ENCODE measurements at regions not wholly inside any gene's neighbourhood (a gene's known extent, or its start where the extent isn't known, plus 50 kb on each side); places are given as distances from the start of the nearest gene placed in this dataset.

DNA sequence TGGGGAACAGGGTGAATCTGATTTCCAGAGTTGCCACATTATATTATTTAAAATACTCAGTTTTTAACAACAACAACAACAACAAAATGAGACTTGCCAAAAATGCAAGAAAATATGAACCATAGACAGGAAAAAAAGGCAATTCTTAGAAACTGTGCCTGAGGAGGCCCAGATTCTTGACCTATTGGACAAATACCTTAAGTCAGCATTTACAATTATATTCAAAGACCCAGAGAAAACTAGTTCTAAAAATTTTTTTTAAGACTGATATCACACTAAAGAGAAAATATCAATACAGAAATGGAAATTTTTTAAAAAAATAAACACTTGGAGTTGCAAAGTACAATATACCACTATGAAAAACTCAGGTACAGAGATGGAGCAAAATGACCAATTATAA lies 152.8 kb upstream of the LYPLAL1 start:
- no peaks in the 10 kb centered on the region for H3K36me3 ChIP-seq (ENCODE audit: control insufficient read depth, insufficient read depth, low read length)
- no peak overlapping the region for H3K4me3 ChIP-seq (ENCODE audit: low read depth, low read length)
- no peak overlapping the region for H3K9ac ChIP-seq (ENCODE audit: low read depth, low read length)
- H3K4me1 ChIP-seq (ENCODE audit: control insufficient read depth, insufficient read depth, low read length), result peaks cover 13% of the 10 kb centered on the region; the same call in 1 of the 2 replicates
- no peak overlapping the region for H3K27ac ChIP-seq (ENCODE audit: low read depth, low read length)
- H3K27me3 ChIP-seq (ENCODE audit: control insufficient read depth, insufficient read depth, low read length), result no peaks in the 10 kb centered on the region
- no peaks in the 10 kb centered on the region; the same call in 1 of the 2 replicates for H3K9me3 ChIP-seq (ENCODE audit: control insufficient read depth, insufficient read depth, low read length)

DNA sequence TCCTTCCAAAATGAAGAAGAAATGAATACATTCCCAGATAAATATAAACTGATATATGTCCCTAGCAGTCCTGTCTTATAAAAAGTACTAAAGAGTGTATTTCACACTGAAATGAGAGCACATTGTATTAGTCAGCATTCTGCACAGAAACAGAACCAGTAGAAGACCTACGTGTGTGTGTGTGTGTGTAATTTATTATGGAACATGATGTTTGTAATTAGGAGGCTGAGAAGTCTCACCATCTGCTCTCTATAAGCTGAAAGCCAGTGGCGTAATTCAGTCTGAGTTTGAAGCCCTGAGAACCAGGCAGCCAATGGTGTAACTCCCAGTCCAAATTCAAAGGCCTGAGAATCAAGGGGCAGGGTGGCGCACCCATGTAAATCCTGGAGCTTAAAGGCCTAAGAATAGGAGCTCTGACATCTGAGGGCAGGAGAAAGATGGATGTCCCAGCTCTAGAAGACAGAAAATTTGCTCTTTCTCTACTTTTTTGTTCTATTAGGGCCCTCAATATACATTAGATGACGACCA lies 146.5 kb upstream of the LYPLAL1 start:
- Histone ChIP-seq H3K9me3 (ENCODE audit: control insufficient read depth, insufficient read depth, low read length) (no peaks in the 10 kb centered on the region), H3K36me3 (ENCODE audit: control insufficient read depth, insufficient read depth, low read length) (no peaks in the 10 kb centered on the region), H3K4me3 (ENCODE audit: low read depth, low read length) (no peak overlapping the region), H3K27ac (ENCODE audit: low read depth, low read length) (no peak overlapping the region), H3K9ac (ENCODE audit: low read depth, low read length) (no peak overlapping the region), H3K4me1 (ENCODE audit: control insufficient read depth, insufficient read depth, low read length) (no peaks in the 10 kb centered on the region), H3K27me3 (ENCODE audit: control insufficient read depth, insufficient read depth, low read length) (no peaks in the 10 kb centered on the region)

DNA sequence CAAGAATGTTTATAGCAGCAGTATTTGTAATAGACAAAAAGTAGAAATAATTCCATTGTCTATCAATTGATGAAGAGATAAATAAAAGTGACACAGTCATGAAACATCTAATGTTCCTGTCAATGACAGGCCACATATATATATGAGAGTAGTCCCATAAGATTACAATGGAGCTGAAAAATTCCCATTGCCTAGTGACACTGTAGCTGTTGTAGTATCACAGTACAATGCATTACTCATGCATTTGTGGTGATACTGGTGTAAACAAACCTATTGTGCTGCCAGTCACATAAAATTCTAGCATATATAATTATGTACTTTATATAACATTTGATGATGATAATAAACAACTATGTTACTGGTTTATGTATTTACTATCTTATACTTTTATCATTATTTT lies 141.9 kb upstream of the LYPLAL1 start:
- no peaks in the 10 kb centered on the region for H3K27me3 ChIP-seq (ENCODE audit: control insufficient read depth, insufficient read depth, low read length)
- no peaks in the 10 kb centered on the region for H3K4me1 ChIP-seq (ENCODE audit: control insufficient read depth, insufficient read depth, low read length)
- no peaks in the 10 kb centered on the region for H3K36me3 ChIP-seq (ENCODE audit: control insufficient read depth, insufficient read depth, low read length)
- no peak overlapping the region for H3K4me3 ChIP-seq (ENCODE audit: low read depth, low read length)
- no peaks in the 10 kb centered on the region for H3K9me3 ChIP-seq (ENCODE audit: control insufficient read depth, insufficient read depth, low read length)
- no peak overlapping the region for H3K27ac ChIP-seq (ENCODE audit: low read depth, low read length)
- no peak overlapping the region for H3K9ac ChIP-seq (ENCODE audit: low read depth, low read length)

DNA sequence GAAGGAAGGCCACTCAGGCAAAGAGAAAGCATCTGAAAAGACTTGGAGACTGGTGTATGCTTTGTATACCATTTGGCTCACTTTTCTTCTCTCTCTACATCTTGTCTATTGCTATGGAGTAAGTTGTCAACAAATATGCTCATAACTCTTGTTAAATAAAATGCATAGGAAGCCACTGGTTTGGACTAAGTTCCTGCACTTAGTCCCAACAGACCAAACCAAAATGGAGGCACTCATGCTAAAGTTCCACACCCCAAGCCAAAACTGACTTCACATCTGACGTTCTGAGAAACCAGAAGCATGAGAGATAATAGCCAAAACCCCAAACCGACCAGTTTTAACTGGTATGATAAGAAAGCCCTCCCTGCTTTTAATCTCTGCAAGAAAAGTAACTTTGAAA lies 135.3 kb upstream of the LYPLAL1 start:
- no peaks in the 10 kb centered on the region for H3K4me1 ChIP-seq (ENCODE audit: control insufficient read depth, insufficient read depth, low read length)
- H3K36me3 ChIP-seq (ENCODE audit: control insufficient read depth, insufficient read depth, low read length), result no peaks in the 10 kb centered on the region
- no peak overlapping the region for H3K27ac ChIP-seq (ENCODE audit: low read depth, low read length)
- H3K27me3 ChIP-seq (ENCODE audit: control insufficient read depth, insufficient read depth, low read length), result no peaks in the 10 kb centered on the region
- no peak overlapping the region for H3K9ac ChIP-seq (ENCODE audit: low read depth, low read length)
- peaks cover 10% of the 10 kb centered on the region for H3K9me3 ChIP-seq (ENCODE audit: control insufficient read depth, insufficient read depth, low read length)
- H3K4me3 ChIP-seq (ENCODE audit: low read depth, low read length), result no peak overlapping the region

DNA sequence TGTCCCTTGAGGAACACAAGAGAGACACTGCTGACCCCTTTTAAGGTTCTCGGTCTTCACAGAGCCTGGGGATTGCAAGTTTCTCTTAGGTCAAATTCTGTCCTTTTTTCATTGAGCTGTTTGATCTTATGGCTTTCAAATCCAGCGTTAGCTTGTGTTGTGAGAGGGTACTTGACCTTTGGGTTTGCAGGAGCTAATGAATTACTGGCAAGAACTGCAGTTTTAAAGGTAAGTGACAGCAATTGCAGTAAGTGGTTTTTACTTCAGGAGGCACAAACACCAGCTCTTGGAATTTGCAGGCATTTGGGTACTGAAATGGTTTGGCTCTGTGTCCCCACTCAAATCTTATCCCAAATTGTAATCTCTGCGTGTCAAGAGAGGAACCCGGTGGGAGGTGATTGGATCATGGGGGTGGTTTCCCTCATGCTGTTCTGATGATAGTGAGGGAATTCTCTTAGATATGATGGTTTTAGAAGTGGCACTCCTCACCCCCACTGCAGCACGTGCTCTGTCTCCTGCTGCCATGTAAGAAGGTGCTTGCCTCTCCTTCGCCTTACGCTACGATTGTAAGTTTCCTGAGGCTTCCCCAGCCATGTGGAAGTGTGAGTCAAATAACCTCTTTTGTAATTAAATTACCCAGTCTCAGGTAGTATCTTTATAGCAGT lies 134.5 kb upstream of the LYPLAL1 start:
- Histone ChIP-seq H3K9ac (ENCODE audit: low read depth, low read length) (no peak overlapping the region), H3K27me3 (ENCODE audit: control insufficient read depth, insufficient read depth, low read length) (no peaks in the 10 kb centered on the region), H3K4me1 (ENCODE audit: control insufficient read depth, insufficient read depth, low read length) (no peaks in the 10 kb centered on the region), H3K9me3 (ENCODE audit: control insufficient read depth, insufficient read depth, low read length) (peaks cover 10% of the 10 kb centered on the region), H3K4me3 (ENCODE audit: low read depth, low read length) (no peak overlapping the region), H3K36me3 (ENCODE audit: control insufficient read depth, insufficient read depth, low read length) (no peaks in the 10 kb centered on the region), H3K27ac (ENCODE audit: low read depth, low read length) (no peak overlapping the region)

DNA sequence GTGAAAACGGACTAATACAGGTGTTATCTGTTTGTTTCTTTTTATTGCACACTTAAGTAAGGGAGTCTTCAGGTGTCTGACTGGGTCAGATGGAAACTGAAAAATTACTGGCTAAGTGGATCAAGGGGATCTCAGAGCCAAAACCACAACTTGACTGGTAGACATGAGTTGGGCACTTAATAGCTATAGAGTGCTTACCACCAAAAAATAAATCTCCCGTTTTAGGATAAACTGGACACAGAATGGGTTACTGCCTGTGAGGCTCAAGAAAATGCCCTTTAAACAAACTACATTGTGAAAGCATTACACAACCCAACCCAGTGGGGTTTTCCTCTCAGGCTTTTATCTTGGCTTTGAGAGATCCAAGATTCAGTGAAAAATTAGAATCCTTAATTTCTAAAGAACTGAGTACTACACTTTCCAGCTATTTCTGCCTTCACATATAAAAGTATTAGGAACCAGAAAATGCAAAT lies 134.0 kb upstream of the LYPLAL1 start:
- no peak overlapping the region for H3K4me3 ChIP-seq (ENCODE audit: low read depth, low read length)
- H3K27ac ChIP-seq (ENCODE audit: low read depth, low read length), result no peak overlapping the region
- H3K9ac ChIP-seq (ENCODE audit: low read depth, low read length), result no peak overlapping the region
- peaks cover 10% of the 10 kb centered on the region for H3K9me3 ChIP-seq (ENCODE audit: control insufficient read depth, insufficient read depth, low read length)
- no peaks in the 10 kb centered on the region for H3K27me3 ChIP-seq (ENCODE audit: control insufficient read depth, insufficient read depth, low read length)
- H3K4me1 ChIP-seq (ENCODE audit: control insufficient read depth, insufficient read depth, low read length), result no peaks in the 10 kb centered on the region
- H3K36me3 ChIP-seq (ENCODE audit: control insufficient read depth, insufficient read depth, low read length), result no peaks in the 10 kb centered on the region

DNA sequence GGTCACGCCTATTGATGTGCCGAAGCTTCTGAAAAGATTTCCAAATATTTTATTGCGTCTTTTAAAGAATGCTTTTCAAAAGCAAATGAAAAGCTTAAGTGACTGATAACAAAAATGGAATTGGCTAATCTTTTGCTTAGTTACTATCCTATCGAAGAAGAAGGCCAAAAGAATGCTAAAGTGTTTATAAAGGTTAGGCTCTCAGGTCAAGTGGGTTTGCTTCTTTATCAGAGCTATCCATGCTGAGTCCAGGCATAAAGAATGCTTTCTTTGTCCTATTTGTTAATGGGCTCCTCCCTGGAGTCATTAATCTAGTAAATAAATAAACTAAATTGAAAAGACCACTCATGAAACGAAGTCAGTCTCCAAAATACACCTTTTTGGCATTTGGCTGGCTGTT lies 133.4 kb upstream of the LYPLAL1 start:
- H3K4me1 ChIP-seq (ENCODE audit: control insufficient read depth, insufficient read depth, low read length), result no peaks in the 10 kb centered on the region
- H3K9me3 ChIP-seq (ENCODE audit: control insufficient read depth, insufficient read depth, low read length), result peaks cover 10% of the 10 kb centered on the region
- no peak overlapping the region for H3K9ac ChIP-seq (ENCODE audit: low read depth, low read length)
- no peak overlapping the region for H3K27ac ChIP-seq (ENCODE audit: low read depth, low read length)
- no peaks in the 10 kb centered on the region for H3K36me3 ChIP-seq (ENCODE audit: control insufficient read depth, insufficient read depth, low read length)
- no peak overlapping the region for H3K4me3 ChIP-seq (ENCODE audit: low read depth, low read length)
- no peaks in the 10 kb centered on the region for H3K27me3 ChIP-seq (ENCODE audit: control insufficient read depth, insufficient read depth, low read length)

DNA sequence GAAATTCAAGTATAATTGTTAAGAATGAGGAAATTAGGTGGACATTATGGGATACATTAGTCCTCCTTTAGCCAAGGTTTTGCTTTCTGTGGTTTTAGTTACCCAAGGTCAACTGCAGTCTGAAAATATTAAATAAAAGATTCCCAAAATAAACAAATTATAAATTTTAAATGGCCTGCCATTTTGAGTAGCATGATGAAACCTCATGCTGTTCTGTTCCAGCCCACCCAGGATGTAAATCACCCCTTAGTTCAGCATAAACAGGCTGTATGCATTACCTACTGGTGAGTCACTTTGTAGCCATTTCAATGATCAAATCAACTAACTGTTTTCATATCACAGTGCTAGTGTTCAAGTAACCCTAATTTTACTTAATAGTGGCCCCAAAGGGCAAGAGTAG lies 132.5 kb upstream of the LYPLAL1 start:
- peaks cover 10% of the 10 kb centered on the region for H3K9me3 ChIP-seq (ENCODE audit: control insufficient read depth, insufficient read depth, low read length)
- no peaks in the 10 kb centered on the region for H3K36me3 ChIP-seq (ENCODE audit: control insufficient read depth, insufficient read depth, low read length)
- no peak overlapping the region for H3K9ac ChIP-seq (ENCODE audit: low read depth, low read length)
- H3K4me3 ChIP-seq (ENCODE audit: low read depth, low read length), result no peak overlapping the region
- no peak overlapping the region for H3K27ac ChIP-seq (ENCODE audit: low read depth, low read length)
- H3K27me3 ChIP-seq (ENCODE audit: control insufficient read depth, insufficient read depth, low read length), result no peaks in the 10 kb centered on the region
- H3K4me1 ChIP-seq (ENCODE audit: control insufficient read depth, insufficient read depth, low read length), result no peaks in the 10 kb centered on the region

DNA sequence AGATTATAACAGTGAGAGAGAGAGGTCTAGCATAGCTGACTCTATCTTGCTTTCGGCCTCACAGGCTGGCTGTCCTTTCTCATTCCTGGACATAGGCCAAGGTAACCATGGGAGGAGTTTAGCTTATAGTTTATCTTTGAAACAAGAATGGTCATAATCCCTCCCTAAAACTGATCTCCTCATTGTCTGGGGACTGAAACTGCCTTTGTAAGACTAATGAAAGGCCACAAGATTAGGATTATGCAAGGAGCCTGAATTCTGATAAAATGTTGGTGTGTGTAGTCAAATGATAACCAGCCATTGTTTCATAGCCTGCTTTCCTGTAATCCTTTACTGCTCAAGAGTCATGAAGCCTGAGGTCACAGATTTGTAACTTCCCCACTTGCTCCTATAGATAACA lies 131.9 kb upstream of the LYPLAL1 start:
- Histone ChIP-seq H3K9me3 (ENCODE audit: control insufficient read depth, insufficient read depth, low read length) (peaks cover 10% of the 10 kb centered on the region), H3K27me3 (ENCODE audit: control insufficient read depth, insufficient read depth, low read length) (no peaks in the 10 kb centered on the region), H3K36me3 (ENCODE audit: control insufficient read depth, insufficient read depth, low read length) (no peaks in the 10 kb centered on the region), H3K9ac (ENCODE audit: low read depth, low read length) (no peak overlapping the region), H3K4me3 (ENCODE audit: low read depth, low read length) (no peak overlapping the region), H3K4me1 (ENCODE audit: control insufficient read depth, insufficient read depth, low read length) (no peaks in the 10 kb centered on the region), H3K27ac (ENCODE audit: low read depth, low read length) (no peak overlapping the region)

DNA sequence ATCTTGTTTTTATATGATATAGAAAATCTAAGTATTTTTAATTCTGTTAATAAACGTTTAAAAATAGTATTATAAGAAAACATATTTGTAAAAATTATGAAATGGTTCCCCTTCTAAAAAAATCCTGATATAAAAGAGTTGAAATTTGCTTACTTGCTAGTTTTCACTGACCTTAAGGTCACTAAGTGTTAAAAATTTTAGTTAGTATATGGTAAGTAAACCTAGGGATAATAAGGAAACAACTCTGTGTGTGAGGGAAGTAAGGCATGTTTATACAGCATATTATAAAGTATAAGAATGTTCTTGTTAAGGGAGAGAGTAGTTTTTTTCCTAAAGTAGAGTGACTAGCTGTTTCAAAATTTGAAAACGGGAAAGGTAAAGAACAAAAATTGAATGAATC lies 130.9 kb upstream of the LYPLAL1 start:
- Histone ChIP-seq H3K9me3 (ENCODE audit: control insufficient read depth, insufficient read depth, low read length) (peaks cover 10% of the 10 kb centered on the region), H3K36me3 (ENCODE audit: control insufficient read depth, insufficient read depth, low read length) (no peaks in the 10 kb centered on the region), H3K27ac (ENCODE audit: low read depth, low read length) (no peak overlapping the region), H3K9ac (ENCODE audit: low read depth, low read length) (no peak overlapping the region), H3K4me3 (ENCODE audit: low read depth, low read length) (no peak overlapping the region), H3K27me3 (ENCODE audit: control insufficient read depth, insufficient read depth, low read length) (no peaks in the 10 kb centered on the region), H3K4me1 (ENCODE audit: control insufficient read depth, insufficient read depth, low read length) (no peaks in the 10 kb centered on the region)

DNA sequence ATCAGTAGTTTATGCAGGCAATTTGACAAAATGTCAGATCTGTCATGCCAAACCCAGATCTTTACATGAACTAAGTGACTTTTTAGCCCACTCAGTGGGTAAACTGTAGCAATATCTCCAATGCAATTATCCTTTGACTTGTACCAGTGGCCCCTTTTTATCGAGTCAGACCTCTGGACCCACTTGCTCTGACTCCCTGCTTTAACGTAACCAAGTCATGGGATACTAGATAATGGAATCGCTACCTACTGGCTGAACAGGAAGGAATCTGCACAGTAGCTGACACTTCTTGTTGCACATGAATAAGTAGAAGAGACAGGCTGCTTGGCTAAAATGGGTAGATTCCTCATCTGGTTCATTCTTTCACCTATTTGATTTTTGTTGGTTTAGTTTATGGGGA lies 128.4 kb upstream of the LYPLAL1 start:
- Histone ChIP-seq H3K4me3 (ENCODE audit: low read depth, low read length) (no peak overlapping the region), H3K36me3 (ENCODE audit: control insufficient read depth, insufficient read depth, low read length) (no peaks in the 10 kb centered on the region), H3K9me3 (ENCODE audit: control insufficient read depth, insufficient read depth, low read length) (peaks cover 10% of the 10 kb centered on the region), H3K4me1 (ENCODE audit: control insufficient read depth, insufficient read depth, low read length) (no peaks in the 10 kb centered on the region), H3K27ac (ENCODE audit: low read depth, low read length) (no peak overlapping the region), H3K27me3 (ENCODE audit: control insufficient read depth, insufficient read depth, low read length) (no peaks in the 10 kb centered on the region), H3K9ac (ENCODE audit: low read depth, low read length) (no peak overlapping the region)
